Uterus (tissue), 3 donors: ENCODE measurements at regions not wholly inside any gene's neighbourhood (a gene's known extent, or its start where the extent isn't known, plus 50 kb on each side); places are given as distances from the start of the nearest gene placed in this dataset.

Experiments
- DNase-seq, 2 donors: peaks; one replicate each; pipeline ENCODE4 v3.0.0-alpha.2; 2019 to 2020
- H3K27ac ChIP-seq, 2 donors: fragments of 200-600 bp; sonication (generic); 1 replicate in 1 of 2; 2 replicates in 1 of 2; pipeline ENCODE4 v1.5.1; 2016 to 2018
- H3K27me3 ChIP-seq, 2 donors: fragments of 200-600 bp; sonication (generic); one replicate each; pipeline ENCODE4 v1.5.1; 2018 to 2019; ENCODE audit warnings: control low read depth in 1 of 2
- H3K36me3 ChIP-seq, 2 donors: fragments of 200-600 bp; sonication (generic); one replicate each; pipeline ENCODE4 v1.5.1; 2019; ENCODE audit warnings: control low read depth in 1 of 2
- H3K4me1 ChIP-seq, 2 donors: fragments of 200-600 bp; sonication (generic); one replicate each; pipeline ENCODE4 v1.5.1; 2018 to 2019; ENCODE audit warnings: control low read depth in 1 of 2
- H3K4me3 ChIP-seq, 2 donors: fragments of 200-600 bp; sonication (generic); 1 replicate in 1 of 2; 2 replicates in 1 of 2; pipeline ENCODE4 v1.5.1; 2018 to 2019; ENCODE audit warnings: mild to moderate bottlenecking in 1 of 2
- H3K9me3 ChIP-seq, 2 donors: fragments of 200-600 bp; sonication (generic); one replicate each; pipeline ENCODE4 v1.5.1; 2019; ENCODE audit warnings: control low read depth in 1 of 2
- CTCF ChIP-seq, 4 experiments: fragments of 200-600 bp in 2 of 4; fragments of 450-650 bp in 2 of 4; sonication (generic) in 2 of 4; IDR thresholded peaks; one replicate each; pipeline ENCODE4 v1.5.1; 2016 to 2019; ENCODE audit warnings: antibody characterized with exemption in 4 of 4, mild to moderate bottlenecking in 2 of 4, moderate library complexity in 1 of 4
- POLR2A ChIP-seq, 2 donors: fragments of 450-650 bp; IDR thresholded peaks; one replicate each; pipeline ENCODE4 v1.6.1; 2016; ENCODE audit warnings: antibody characterized with exemption in 2 of 2, mild to moderate bottlenecking in 1 of 2, moderate library complexity in 1 of 2
- intact Hi-C: fragments of 100-400 bp; cut with DNase I; formaldehyde crosslinking; loops from one replicate; pipeline ENCODE4 v1.15.1; 2023; ENCODE audit warnings: low total_unique reads
- donor health status: DM: yes; HTN: yes; CAD: no.

- no peaks in the 10 kb centered on the region for H3K36me3 ChIP-seq
- H3K9me3 ChIP-seq, result no peaks in the 10 kb centered on the region
- DNase-seq, result no peak
- no peak overlapping the region for H3K4me3 ChIP-seq
- no peak overlapping the region for H3K27ac ChIP-seq
- TF ChIP-seq CTCF (IDR thresholded peaks at IDR 0.05), result no peak
- no peak for TF ChIP-seq POLR2A (IDR thresholded peaks at IDR 0.05)
- no peaks in the 10 kb centered on the region for H3K4me1 ChIP-seq
- H3K27me3 ChIP-seq, result no peaks in the 10 kb centered on the region
- intact Hi-C loops, result no loop called here
Measured at GRCh38 chr5:147052519-147052918, 174.0 kb upstream of the PPP2R2B start.

- no peak for DNase-seq
- no peak for TF ChIP-seq CTCF (IDR thresholded peaks at IDR 0.05)
- no peak for TF ChIP-seq POLR2A (IDR thresholded peaks at IDR 0.05)
Measured at GRCh38 chr5:147055089-147055826, 176.7 kb upstream of the PPP2R2B start.

GRCh38 chr5:147055850-147056566 lies 177.5 kb upstream of the PPP2R2B start:
- Histone ChIP-seq H3K27ac (no peak overlapping the region), H3K9me3 (no peaks in the 10 kb centered on the region), H3K4me3 (no peak overlapping the region), H3K27me3 (no peaks in the 10 kb centered on the region), H3K4me1 (no peaks in the 10 kb centered on the region), H3K36me3 (no peaks in the 10 kb centered on the region)
- DNase-seq, result no peak
- TF ChIP-seq CTCF (IDR thresholded peaks at IDR 0.05) (no peak), POLR2A (IDR thresholded peaks at IDR 0.05) (no peak)
- intact Hi-C loops, result no loop called here

More at GRCh38 chr5:147055089-147055826, 176.7 kb upstream of the PPP2R2B start:
- Histone ChIP-seq H3K27ac (no peak overlapping the region), H3K4me1 (no peaks in the 10 kb centered on the region), H3K36me3 (no peaks in the 10 kb centered on the region), H3K9me3 (no peaks in the 10 kb centered on the region), H3K4me3 (no peak overlapping the region), H3K27me3 (no peaks in the 10 kb centered on the region)
- intact Hi-C loops, result no loop called here

- H3K4me1 ChIP-seq, result no peaks in the 10 kb centered on the region
- TF ChIP-seq CTCF (IDR thresholded peaks at IDR 0.05) (no peak), POLR2A (IDR thresholded peaks at IDR 0.05) (no peak)
- DNase-seq, result no peak
- H3K4me3 ChIP-seq, result no peak overlapping the region
- H3K9me3 ChIP-seq, result no peaks in the 10 kb centered on the region
- intact Hi-C loops, result no loop called here
- H3K27me3 ChIP-seq, result no peaks in the 10 kb centered on the region
- H3K27ac ChIP-seq, result no peak overlapping the region
- H3K36me3 ChIP-seq, result no peaks in the 10 kb centered on the region
Measured at GRCh38 chr5:147057051-147057450, 177.8 kb upstream of the STK32A start.

- H3K36me3 ChIP-seq, result no peaks in the 10 kb centered on the region
- H3K4me1 ChIP-seq, result no peaks in the 10 kb centered on the region
- H3K9me3 ChIP-seq, result no peaks in the 10 kb centered on the region
- H3K27me3 ChIP-seq, result no peaks in the 10 kb centered on the region
- H3K4me3 ChIP-seq, result no peak overlapping the region
- intact Hi-C loops, result no loop called here
- DNase-seq, result no peak
- H3K27ac ChIP-seq, result no peak overlapping the region
- no peak for TF ChIP-seq POLR2A (IDR thresholded peaks at IDR 0.05)
- TF ChIP-seq CTCF (IDR thresholded peaks at IDR 0.05), result no peak
Measured at GRCh38 chr5:147061431-147061830, 173.4 kb upstream of the STK32A start.
